DMS114 treated with DMSO at 0.1 percent for 48 hours (cell line): ENCODE measurements at regions not wholly inside any gene's neighbourhood (a gene's known extent, or its start where the extent isn't known, plus 50 kb on each side); places are given as distances from the start of the nearest gene placed in this dataset.
A peak's percentile ranks its signal among the peaks of the same experiment; 100 is the strongest.

Experiments
- DNase-seq: peaks from one replicate; lab custom pipeline; 2025; ENCODE audit not compliant: unreplicated experiment; lab: John Stamatoyannopoulos, UW

DNA sequence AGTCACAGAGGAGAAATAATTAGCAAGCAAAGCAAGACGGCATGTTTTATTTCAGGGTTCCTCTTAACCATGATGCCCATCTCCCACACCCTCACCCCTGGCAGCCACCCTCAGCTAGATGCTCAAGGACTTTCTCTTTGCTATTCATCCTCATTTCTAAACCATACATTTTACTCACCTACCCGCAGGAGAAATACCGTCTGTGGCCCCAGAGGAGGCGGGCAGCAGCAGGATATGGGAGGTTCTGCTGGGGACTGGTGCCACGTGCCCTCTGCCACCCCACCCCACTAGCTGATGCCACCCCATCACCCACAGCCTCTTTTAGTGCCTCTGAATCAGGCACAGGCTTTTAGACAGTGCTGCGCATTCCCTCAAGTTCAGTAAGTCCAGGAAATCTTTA lies 168.7 kb upstream of the ITGB1 start:
- no peak for DNase-seq

DNA sequence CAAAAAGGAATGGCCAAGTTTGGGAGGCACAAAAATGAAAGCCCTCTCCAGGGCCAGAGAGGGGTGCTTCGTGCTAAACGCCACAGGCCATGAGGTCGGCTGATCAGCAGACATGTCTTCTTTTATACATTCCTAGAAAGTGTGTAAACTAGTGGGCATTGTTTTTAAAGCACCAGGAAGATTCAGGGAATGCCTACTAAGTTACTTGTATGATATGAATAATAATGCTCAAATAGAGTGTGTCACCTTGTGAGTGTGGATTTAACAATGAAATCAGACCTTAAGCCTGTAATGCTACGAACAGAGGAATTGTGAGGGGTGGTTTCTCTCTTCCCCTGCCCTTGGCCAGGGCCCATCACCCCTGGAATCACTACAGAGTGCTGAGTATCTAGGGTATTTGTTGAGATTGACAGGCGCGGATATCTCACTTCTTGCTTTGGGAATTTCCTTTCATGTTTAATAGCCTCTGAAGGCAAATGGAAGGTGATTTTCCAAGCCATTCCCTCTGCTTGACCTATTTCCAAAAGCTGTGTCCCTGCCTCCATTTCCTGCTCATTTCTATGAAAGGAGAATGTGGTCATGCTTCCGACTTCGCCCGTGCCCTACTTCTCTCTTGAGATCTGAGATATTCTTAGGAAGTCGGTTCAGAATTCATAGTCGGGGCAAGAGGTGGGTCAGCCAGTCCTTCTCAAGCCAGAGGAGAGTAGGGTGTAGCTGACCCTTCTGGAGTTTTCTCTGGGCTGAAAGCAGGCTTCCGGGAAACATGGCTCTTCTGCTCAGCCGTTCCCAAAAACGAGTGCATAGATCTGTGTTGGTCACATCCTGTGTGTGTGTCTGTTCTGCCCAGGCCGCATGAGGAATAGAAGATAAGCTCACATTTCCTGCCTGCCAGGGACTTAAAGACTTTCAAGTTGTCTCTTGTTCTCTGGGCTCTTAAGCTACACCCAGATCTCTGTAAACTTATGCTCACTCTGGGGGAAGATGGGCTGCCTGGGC lies 167.8 kb upstream of the ITGB1 start:
- DNase-seq: no peak

DNA sequence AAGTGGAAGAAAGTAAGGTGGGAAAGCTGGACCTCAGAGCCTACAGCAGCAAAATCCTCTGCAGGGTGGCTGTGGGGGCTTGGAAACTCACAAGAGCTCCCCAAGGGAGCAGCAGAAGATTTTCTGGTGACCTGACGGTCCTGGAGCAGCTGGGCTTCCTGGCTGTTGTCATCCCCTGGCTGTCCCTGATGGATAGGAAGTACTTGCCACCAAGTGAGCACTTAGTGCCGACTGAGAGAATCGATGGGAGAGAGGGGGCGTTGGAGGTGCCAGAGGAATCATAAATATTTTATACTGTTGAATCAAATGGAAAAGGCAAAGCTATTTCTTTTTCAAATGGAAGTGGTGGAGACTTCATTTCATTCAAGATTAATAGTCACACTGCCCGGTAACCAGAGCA lies 167.1 kb upstream of the ITGB1 start:
- DNase-seq: no peak

DNA sequence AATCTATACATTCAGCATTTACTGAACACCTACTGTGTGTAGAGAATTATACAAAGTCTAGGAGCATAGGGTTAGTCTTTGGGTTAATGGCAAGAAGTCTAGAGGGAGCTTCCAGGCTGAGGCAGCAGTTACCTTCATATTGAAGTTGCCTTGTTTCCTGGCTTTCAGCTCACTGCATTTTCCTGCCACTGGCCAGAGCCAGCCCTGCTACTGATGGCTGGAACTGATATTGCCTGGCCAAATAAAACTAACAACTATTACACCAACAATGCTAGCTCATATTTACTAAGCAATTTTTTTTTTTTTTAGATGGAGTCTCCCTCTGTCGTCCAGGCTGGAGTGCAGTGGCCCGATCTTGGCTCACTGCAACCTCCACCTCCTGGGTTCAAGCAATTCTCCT lies 165.7 kb upstream of the ITGB1 start:
- no peak for DNase-seq

DNA sequence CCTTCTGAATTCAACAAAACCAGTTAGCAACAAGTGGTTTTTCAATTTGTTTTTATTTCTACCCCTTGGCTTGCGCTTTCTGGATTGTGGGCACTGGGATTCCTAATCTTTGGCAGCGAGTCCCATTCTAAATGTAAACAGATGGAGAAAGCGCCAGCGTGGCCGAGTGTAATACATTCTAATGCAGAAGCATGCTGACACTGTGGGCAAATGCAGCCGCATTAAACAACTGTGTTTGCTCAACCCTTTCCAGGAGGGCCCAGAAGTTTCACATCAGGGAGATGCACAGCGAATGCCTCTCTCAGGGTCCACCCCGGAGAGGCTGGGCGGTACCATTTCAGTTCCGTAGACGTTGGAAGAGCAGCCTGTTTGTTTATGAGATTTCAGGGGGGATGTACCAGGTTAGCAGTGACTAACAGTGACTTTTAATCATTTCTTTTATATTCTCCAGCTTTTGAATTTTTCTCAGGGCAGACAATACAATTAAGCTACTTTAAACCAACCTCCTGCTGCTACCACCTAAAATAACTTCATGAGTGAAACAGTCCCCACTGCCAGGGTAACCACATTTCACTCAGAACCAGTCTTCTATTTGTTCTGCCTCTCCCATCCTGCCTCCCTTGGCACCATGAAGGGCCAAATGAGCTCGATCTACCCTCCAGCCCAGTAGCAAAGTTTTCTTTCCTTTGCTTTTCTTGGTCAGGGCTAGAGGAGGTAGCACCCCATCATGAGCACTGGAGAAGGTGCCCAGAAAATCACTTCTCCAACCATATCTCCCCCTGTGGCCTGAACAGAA lies 164.2 kb upstream of the ITGB1 start:
- no peak for DNase-seq

DNA sequence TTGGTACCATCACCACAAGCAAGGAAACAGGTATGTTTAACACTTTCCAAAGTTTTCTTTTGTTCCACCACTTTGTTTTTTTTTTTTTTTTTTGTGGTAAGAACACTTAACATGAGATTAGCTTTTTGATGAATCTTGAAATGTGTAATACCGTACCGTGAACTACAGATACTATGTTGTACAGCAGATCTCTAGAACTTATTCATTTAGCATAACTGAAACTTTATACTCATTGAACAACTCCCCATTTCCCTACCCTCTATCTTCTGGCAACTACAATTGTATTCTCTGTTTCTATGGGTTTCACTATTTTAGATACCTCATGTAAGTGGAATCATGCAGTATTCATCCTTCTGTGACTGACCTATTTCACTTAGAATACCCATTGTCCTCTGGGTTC lies 162.7 kb upstream of the ITGB1 start:
- DNase-seq: no peak

DNA sequence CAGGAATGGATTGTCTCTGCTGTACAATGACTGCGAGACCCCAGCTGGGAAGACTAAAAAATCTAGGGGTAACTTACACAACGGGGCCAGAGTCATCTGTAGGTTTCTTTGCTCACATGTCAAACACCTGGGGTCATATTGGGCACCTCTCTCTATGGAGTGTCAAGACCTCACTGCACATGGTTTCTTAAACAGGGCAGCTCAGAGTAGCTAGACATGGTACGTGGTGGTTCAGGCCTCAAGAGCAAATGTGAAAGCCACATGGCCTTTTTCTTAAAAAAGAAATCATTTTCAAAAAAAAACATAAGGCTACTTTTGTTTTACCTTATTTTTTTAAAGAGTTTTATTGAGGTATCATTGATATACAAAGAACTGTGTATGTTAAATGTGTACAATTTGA lies 162.2 kb upstream of the ITGB1 start:
- DNase-seq: no peak

DNA sequence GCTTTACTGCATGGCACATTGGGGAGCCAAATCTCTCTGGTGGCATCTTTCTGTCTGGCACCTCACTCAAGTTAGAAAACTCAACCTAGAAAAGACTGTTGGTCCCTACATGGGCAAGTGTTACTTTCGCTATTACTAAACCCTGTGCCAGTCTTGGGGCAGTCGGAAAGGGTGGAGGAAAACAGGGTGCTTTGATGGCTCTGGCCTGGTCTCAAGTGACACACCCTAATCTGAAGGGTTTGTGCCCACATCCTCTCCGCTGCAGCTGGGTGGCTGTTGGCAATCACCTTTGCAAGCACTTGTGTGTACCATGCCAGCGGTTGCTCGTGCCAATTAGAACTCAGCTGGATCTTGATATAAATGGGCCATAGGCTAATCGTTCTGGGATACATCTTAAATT lies 159.8 kb upstream of the ITGB1 start:
- no peak for DNase-seq

DNA sequence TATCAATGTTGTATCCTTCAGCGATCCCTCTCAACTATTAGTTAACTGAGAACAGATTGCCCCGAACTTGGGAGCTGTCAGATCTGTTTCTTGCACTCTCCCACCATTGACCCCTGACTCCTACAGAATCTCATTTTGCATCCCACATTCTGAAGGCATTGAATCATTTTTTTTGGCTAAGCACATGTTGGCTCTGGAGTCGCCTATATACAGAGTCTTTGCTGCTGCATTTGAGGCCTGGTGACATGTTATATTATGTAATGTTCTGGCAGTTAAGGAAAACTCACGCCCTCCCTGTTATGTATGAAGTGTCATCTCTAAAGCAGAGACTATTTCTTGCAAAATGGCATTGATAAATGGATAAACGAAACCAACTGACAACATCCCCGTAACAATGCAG lies 159.2 kb upstream of the ITGB1 start:
- no peak for DNase-seq

DNA sequence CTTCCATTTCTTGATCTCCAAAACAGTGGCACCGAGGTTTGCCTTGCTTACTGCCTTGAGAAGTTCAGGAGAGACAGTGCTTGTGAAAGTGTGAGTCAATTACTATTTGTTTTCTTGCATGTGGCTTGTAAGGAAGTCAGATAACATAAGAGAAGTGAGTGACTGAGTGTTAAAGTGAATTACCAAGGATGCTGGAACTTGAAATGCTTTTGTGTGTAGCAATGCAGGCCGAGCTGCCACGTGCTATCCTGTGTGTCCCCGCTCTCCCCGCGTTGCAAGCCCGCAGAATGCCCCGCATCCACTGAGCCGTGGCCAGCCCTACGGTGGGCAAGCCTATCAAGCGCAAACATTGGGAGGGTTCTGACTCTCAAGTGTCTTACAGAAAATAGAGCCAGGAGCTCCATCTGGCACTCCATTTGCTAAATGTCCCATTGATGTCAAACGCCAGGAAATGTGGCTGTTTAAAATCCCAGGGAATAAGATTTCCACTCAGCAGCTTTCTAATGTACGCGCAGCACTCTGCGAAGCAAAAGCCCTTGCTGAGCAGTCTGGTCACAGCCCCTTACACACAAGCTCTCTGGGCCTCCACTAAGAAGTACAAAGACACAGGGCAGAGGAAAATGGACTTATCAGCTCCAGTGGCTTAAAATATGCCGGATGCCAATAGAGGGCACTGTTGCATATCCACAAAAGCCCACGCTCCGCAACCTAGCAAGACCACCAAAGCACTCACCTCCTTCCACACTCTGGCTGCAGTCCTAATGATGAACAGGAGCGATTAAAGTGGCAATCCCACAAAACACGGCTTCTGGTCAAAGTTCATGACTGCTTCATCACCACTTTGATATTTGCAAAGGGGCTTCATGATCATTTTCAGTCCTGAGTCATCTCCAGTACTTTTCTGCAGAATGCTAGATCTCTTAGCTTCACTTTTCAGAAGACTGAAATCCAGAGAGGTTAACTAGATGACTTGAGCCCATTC lies 158.0 kb upstream of the ITGB1 start:
- peak; percentile 18 for DNase-seq

DNA sequence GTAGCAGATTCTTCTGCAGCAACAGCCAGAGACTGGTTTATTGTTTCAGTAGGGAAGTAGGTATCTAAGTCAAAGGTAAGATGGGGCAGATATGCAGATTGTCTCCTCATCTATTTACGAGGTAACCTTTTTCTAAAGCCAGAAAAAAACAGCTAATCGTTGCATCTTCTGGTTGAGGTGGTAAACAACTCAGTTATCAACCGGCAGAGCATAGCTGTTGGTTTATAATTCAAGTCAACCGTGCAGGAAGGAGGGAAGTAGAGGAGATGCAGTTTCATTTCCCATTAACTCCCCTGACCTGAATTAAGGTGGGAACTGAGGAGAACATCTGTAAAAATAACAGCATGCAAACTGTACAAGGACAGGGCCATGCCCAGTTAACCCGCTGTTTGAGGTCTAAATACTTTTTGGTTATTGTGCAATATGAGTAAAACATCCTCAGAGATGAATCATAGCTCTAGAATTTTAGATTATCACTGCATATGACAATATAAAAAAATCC lies 156.5 kb upstream of the ITGB1 start:
- DNase-seq: no peak

DNA sequence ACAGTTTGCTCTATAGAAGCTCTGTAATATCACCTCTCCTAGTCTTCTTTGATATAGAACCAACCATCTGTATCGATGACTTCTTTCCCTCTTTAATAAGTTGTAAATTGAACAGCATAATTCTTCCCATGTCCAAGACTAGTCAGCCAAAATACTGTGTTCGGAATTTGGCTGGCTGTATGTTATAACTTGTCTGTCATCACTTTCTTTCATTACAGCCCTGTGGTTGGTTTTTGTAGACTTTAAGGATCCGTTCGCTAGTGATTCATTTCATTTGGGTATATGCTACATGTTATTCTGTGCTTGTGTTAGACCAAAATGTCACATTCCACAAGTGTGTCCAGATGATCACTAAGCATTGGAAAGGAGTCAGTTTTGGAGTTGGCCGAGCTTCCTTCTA lies 155.4 kb upstream of the ITGB1 start:
- no peak for DNase-seq

DNA sequence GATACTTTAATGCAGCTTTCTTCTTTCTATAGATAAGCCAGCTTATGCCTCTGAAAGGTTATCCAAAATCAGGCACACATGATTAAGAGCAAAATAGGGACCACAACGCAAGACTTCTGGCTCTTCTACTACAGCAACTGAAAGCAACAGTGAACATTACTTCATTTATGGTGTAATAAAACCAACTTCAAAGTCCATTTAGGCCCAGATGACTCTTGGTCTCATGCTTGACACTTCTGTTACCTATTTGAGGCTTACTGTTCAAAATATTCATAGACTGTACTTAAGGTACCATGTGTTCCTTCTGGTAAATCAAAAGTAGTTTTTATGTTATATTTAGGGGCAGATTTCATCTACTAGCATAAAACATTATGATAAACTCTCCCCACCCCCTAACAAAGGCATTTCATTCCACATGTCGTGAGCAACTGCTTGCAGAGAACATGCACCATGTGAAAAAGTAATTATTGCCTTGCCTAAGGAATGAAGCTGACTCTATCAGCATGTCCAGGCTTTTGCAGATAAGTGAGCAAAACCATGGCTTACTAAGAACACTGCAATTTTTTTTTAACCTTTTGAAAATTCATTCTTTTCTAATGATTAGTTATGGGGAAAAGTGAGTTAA lies 154.9 kb upstream of the ITGB1 start:
- DNase-seq: no peak

DNA sequence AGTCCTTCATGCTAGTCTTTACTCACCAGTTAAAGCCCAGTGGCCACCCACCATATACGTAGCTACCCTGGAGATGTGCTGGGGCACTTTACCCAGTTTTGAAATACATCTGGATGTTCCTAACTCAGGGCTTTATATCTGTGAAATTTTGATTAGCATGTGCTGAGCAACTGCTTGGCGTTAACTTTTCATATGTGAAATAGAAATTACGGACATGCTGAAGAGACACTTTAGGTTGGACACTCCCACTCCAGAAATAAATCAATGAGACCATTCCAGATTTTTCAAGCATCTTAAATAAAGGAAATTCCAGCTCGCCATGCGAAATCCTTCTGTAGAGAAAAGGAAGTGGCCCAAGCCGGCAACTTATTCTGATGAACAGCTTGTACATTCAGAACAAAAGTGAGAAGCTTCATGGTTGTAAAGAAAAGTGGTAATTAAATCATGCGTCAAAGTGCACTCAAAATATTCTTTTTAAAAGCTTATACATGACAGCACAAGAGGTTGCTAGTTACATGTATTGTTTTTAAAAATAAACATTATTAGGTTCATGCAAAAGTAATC lies 153.5 kb upstream of the ITGB1 start:
- DNase-seq: no peak

DNA sequence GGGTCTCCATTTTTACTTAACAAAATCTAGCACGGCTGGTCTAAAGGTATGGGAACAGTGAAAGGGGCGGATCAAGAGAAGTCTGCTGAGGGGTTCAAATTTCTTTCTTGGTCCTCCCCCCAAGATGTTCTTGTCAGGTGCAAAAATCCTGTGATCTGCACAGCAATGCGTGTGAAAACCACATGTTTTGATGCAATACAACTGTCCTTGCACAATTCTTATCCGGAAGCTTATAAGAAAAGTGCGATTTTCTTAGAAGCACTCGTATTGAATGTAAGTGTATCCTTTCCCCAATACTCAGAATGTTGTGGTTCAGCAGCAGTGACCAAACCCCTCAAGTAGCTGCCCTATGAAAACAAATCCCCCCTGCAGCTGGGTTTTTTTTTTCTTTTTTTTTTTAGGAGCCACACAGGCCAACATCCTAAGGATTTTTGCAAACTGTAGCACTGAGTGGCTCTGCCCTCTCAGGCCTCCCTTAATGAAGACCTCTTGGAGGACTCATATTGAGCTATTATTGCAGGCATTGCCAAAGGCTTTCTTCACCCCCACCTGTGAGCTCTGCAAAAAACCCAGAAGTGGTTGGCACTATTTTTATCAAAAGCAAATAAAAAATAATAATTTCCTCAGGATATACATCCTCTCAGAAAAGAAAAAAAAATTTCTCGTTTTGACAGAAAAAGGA lies 151.9 kb upstream of the ITGB1 start:
- DNase-seq: no peak

DNA sequence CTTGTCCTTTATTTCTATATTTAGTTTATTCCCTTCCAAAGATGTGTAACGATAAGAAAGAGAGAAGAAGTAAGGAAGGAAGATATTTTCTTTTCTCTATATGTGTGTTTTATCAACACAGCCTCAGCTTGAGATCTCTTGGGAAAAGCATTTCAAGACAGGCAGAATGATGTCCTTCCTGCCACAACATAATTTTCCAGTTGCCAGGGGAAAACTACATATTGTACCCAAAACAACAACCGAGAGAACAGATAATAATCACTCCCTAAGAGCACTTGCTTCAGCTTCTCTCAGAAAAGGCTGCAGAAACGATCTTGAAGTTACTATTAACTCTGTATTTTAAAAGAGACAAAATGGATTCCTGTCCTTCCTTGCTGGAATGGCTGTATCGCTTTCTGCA lies 151.4 kb upstream of the ITGB1 start:
- no peak for DNase-seq

DNA sequence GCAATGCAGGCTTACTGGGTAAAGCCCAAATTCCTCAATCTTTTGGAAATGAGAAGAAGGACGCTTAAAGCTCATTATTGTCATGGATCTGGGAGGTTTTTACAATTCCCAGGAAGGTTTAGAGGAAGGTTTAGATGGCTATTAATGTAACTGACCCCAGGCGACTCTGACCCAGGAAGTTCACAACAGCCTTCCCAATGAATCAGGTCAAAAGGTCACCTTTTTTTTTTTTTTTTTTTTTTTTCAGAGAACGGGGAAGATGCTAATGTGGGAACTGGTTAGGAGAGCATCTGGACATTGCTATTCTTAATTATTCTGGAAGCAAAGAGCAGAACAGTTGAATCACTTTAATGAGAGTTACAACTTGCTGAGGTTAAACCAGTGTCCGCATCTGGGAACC lies 149.9 kb upstream of the ITGB1 start:
- no peak for DNase-seq

DNA sequence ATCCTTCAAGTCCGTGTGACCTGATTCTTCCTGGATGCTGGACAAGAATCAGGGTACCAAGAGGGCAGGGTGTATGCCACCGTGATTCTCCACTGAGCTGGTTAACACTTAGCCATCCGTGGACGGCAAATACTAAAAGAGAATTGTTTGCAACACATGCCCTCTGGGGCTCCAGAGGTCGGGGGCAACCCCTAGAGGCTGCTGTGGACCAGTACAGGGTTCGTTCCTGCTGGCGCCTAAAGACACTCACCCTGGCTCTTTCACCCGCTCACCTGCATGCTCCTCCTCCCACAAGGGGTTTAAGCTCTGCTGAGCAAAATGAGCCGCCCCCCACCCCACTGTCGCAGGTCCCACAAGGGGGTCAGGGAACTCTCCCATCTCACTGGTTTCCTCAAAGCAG lies 148.7 kb upstream of the ITGB1 start:
- DNase-seq: no peak

DNA sequence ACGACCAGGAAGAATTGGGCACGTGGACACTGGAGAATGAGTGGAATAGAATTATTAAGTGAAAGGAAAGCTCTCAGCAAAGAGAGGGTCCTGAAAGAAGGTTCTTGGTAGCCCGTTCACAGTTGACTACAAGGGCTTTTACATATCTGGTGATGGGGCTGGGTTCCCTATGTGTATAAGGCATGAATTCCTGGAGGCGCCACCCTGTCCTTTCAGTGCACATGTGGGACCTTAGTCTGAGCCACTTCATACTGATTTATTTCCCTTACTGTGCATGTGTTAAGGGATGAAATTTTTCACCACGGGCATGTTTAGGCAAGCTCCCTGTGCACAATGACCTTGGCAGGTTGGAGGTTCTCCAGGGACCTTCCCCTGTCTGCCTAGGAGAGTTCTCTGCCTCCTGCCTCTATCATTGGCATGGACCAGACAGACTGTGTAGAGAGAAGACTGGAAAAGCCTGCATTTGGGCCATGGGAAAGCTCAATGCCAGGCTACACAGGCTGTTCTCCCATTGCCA lies 145.9 kb upstream of the ITGB1 start:
- no peak for DNase-seq
